Endodermal cell (in vitro differentiated cells): ENCODE measurements at regions not wholly inside any gene's neighbourhood (a gene's known extent, or its start where the extent isn't known, plus 50 kb on each side); places are given as distances from the start of the nearest gene placed in this dataset.

Source experiments
- DNase-seq: peaks from one replicate; pipeline ENCODE4 v3.0.0-alpha.2; 2017
- H3K27ac ChIP-seq: 2 replicates; pipeline ENCODE4 v1.5.1; 2013; ENCODE audit warnings: mild to moderate bottlenecking, low read depth, low read length, moderate library complexity
- H3K27me3 ChIP-seq: 2 replicates; pipeline ENCODE4 v1.6.1; 2013; ENCODE audit warnings: mild to moderate bottlenecking, low read length, moderate library complexity; ENCODE audit not compliant: insufficient read depth, control insufficient read depth, poor library complexity, severe bottlenecking
- H3K36me3 ChIP-seq: 2 replicates; pipeline ENCODE4 v1.7.0; 2013; ENCODE audit warnings: mild to moderate bottlenecking, low read length, moderate library complexity; ENCODE audit not compliant: control insufficient read depth, insufficient read depth
- H3K4me1 ChIP-seq: one replicate; pipeline ENCODE4 v1.7.0; 2013; ENCODE audit warnings: low read length; ENCODE audit not compliant: control insufficient read depth, insufficient read depth
- H3K4me3 ChIP-seq: 2 replicates; pipeline ENCODE4 v1.5.1; 2013; ENCODE audit warnings: mild to moderate bottlenecking, low read length, moderate library complexity
- H3K9ac ChIP-seq: 2 replicates; pipeline ENCODE4 v1.6.1; 2013; ENCODE audit warnings: mild to moderate bottlenecking, low read length, moderate library complexity; ENCODE audit not compliant: poor library complexity, severe bottlenecking; ENCODE audit errors: extremely low read depth
- H3K9me3 ChIP-seq: 2 replicates; pipeline ENCODE4 v1.6.1; 2013; ENCODE audit warnings: mild to moderate bottlenecking, low read length, moderate library complexity; ENCODE audit not compliant: control insufficient read depth
- H3K27ac Mint-ChIP-seq: 2 replicates; pipeline ENCODE4 v1.8.0; 2020; ENCODE audit warnings: mixed read lengths
- H3K27me3 Mint-ChIP-seq: 2 replicates; pipeline ENCODE4 v1.8.0; 2021; ENCODE audit warnings: mild to moderate bottlenecking, mixed read lengths; ENCODE audit not compliant: insufficient read depth
- H3K36me3 Mint-ChIP-seq: 2 replicates; pipeline ENCODE4 v1.8.0; 2020; ENCODE audit warnings: low read depth, mixed read lengths
- H3K4me1 Mint-ChIP-seq: 2 replicates; pipeline ENCODE4 v1.8.0; 2020; ENCODE audit warnings: mixed read lengths
- H3K4me3 Mint-ChIP-seq: 2 replicates; pipeline ENCODE4 v1.8.0; 2020; ENCODE audit warnings: mild to moderate bottlenecking, moderate library complexity, mixed read lengths
- H3K9me3 Mint-ChIP-seq: 2 replicates; pipeline ENCODE4 v1.8.0; 2020; ENCODE audit warnings: mild to moderate bottlenecking, mixed read lengths
- whole genome bisulfite sequencing, 2 experiments: methylation state at CpG; one replicate each; pipeline versions ENCODE4 v1.1.5 to v1.1.7; 2013; ENCODE audit warnings: missing lambda C conversion rate in 2 of 2, mixed read lengths in 1 of 2; ENCODE audit not compliant: insufficient coverage in 1 of 2, insufficient read length in 1 of 2; 5-methylcytosine and 5-hydroxymethylcytosine counted together
- TF ChIP-seq, protein P1 (sequence below): fragments of 200-600 bp; sonication (generic); conservative IDR thresholded peaks from 2 replicates; pipeline ENCODE4 v1.5.0; 2021; ENCODE audit warnings: antibody characterized with exemption, mild to moderate bottlenecking

DNA sequence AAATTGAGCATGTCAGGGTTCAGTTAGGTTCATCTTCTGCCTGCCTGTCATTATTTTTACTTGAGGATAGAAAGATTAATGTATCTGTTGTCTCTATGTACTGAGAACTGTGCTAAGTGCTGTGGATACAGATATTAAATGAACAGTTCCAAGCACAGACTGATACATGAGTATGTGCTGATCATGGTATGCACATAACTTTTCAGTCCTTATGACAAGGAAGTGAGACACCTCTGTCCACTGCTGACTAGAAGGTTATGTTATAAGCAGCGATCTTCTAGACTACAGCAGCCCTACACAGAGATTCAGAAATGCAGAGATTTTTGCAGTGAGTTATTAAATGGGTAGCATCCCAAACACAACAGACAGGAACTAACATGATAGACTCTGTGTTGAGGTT is 335.6 kb upstream of the MTNR1B start:
- 92% methylated on average over 1 of the region's 1 CpG; no CpG with 5 or more reads in 1 of the 2 experiments for WGBS, 2 experiments
- no peaks in the 10 kb centered on the region for H3K27me3 Mint-ChIP-seq
- H3K27ac Mint-ChIP-seq: no peak overlapping the region
- Histone ChIP-seq H3K9me3 (no peaks in the 10 kb centered on the region), H3K27ac (no peak overlapping the region), H3K4me3 (no peak overlapping the region), H3K36me3 (no peaks in the 10 kb centered on the region), H3K4me1 (no peaks in the 10 kb centered on the region), H3K9ac (no peak overlapping the region), H3K27me3 (no peaks in the 10 kb centered on the region)
- no peak for DNase-seq
- TF ChIP-seq, protein P1, sequence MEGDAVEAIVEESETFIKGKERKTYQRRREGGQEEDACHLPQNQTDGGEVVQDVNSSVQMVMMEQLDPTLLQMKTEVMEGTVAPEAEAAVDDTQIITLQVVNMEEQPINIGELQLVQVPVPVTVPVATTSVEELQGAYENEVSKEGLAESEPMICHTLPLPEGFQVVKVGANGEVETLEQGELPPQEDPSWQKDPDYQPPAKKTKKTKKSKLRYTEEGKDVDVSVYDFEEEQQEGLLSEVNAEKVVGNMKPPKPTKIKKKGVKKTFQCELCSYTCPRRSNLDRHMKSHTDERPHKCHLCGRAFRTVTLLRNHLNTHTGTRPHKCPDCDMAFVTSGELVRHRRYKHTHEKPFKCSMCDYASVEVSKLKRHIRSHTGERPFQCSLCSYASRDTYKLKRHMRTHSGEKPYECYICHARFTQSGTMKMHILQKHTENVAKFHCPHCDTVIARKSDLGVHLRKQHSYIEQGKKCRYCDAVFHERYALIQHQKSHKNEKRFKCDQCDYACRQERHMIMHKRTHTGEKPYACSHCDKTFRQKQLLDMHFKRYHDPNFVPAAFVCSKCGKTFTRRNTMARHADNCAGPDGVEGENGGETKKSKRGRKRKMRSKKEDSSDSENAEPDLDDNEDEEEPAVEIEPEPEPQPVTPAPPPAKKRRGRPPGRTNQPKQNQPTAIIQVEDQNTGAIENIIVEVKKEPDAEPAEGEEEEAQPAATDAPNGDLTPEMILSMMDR: no peak
- no peaks in the 10 kb centered on the region for H3K36me3 Mint-ChIP-seq
- H3K4me3 Mint-ChIP-seq: no peak overlapping the region
- H3K4me1 Mint-ChIP-seq: peaks cover 7% of the 10 kb centered on the region
- H3K9me3 Mint-ChIP-seq: no peaks in the 10 kb centered on the region

DNA sequence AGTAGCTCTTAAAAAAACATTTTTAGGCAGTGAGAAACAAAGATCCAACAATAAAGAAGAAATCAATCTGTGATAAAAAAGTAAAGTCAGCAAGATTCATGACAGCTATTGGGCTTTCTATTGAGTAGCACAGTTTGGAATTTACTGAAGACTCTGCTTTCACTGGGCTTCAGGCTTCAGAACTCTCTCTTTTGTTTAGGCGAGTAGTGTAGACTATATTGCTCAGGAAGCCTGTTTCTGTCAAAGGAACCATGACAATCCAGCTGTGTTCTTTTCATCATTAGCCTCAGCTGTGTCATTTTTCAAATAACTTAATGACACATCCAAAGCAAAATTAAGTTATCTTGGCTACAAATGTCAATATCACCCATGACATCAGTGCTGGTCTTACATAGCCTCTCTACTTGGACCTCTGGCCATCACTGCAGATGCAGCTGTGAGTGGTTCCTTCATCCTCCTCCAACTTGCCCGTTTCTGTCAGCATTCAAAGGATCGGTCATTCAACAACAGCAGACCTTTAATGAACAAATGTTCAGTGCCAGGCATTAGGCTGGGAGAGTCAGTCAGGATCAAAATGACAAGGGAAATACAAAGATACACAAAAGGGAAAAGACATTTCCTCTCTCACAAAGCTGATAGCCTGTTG is 332.8 kb upstream of the MTNR1B start:
- H3K27ac ChIP-seq: peak overlapping the region; percentile 56
- H3K27ac Mint-ChIP-seq: no peak overlapping the region
- H3K27me3 ChIP-seq: no peaks in the 10 kb centered on the region
- no peak overlapping the region for H3K4me3 ChIP-seq
- peaks cover 7% of the 10 kb centered on the region for H3K4me1 Mint-ChIP-seq
- no peaks in the 10 kb centered on the region for H3K36me3 ChIP-seq
- no peaks in the 10 kb centered on the region for H3K4me1 ChIP-seq
- no peaks in the 10 kb centered on the region for H3K36me3 Mint-ChIP-seq
- no peak overlapping the region for H3K4me3 Mint-ChIP-seq
- H3K9me3 Mint-ChIP-seq: no peaks in the 10 kb centered on the region
- 84 to 96% methylated on average over 2 to 3 of the region's 3 CpGs for WGBS, 2 experiments
- no peak for DNase-seq
- TF ChIP-seq, protein P1: no peak
- H3K27me3 Mint-ChIP-seq: no peaks in the 10 kb centered on the region
- H3K9me3 ChIP-seq: no peaks in the 10 kb centered on the region
- no peak overlapping the region for H3K9ac ChIP-seq

DNA sequence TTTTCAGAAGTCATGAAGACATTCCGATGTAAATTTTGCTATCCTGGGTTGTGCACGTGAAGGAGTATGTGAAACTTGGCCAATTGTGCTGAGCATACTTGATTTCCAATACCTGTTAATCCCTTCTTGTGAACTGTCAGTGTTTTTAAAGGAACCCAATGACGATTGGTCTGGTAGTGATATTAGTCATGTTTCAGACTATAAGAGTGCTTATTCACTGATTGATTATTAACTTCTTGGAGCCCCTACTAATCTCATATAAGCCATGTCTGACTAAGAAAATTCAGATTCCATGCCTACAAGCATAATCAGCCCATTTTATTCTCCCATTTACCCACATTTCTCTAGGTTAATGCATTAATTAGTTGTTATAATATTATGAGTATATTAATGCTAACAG is 330.8 kb upstream of the MTNR1B start:
- H3K4me3 Mint-ChIP-seq: no peak overlapping the region
- Histone ChIP-seq H3K27ac (no peak overlapping the region), H3K36me3 (no peaks in the 10 kb centered on the region), H3K27me3 (no peaks in the 10 kb centered on the region), H3K4me3 (no peak overlapping the region), H3K4me1 (no peaks in the 10 kb centered on the region), H3K9me3 (no peaks in the 10 kb centered on the region), H3K9ac (no peak overlapping the region)
- H3K4me1 Mint-ChIP-seq: no peaks in the 10 kb centered on the region
- H3K27me3 Mint-ChIP-seq: no peaks in the 10 kb centered on the region
- TF ChIP-seq, protein P1: no peak
- no peak for DNase-seq
- no peaks in the 10 kb centered on the region for H3K36me3 Mint-ChIP-seq
- no peaks in the 10 kb centered on the region for H3K9me3 Mint-ChIP-seq
- 90 to 100% methylated on average over 2 to 3 of the region's 3 CpGs for WGBS, 2 experiments
- H3K27ac Mint-ChIP-seq: no peak overlapping the region
